Right lobe of liver (tissue), 6 donors: ENCODE measurements at regions not wholly inside any gene's neighbourhood (a gene's known extent, or its start where the extent isn't known, plus 50 kb on each side); places are given as distances from the start of the nearest gene placed in this dataset.

ENCODE experiments used
- ATAC-seq, 4 donors: fragments of 200-7000 bp; cut with Tn5 transposase; one replicate each; pipeline ENCODE4 v1.9.1; 2020; ENCODE audit warnings: mild to moderate bottlenecking in 4 of 4, moderate library complexity in 4 of 4
- DNase-seq, 3 donors: peaks; one replicate each; pipeline ENCODE4 v3.0.0-alpha.2; 2020
- H3K27ac ChIP-seq, 3 donors: fragments of 200-600 bp; one replicate each; pipeline ENCODE4 v1.8.0; 2022
- H3K27me3 ChIP-seq, 2 donors: fragments of 200-600 bp; one replicate each; pipeline ENCODE4 v1.8.0; 2022
- H3K36me3 ChIP-seq, 4 donors: fragments of 200-600 bp; sonication (generic) in 1 of 4; one replicate each; pipeline versions ENCODE4 v1.5.1 to v1.8.0; 2017 to 2022; ENCODE audit warnings: control low read depth in 1 of 4
- H3K4me1 ChIP-seq, 4 donors: fragments of 200-600 bp; sonication (generic) in 1 of 4; one replicate each; pipeline versions ENCODE4 v1.5.1 to v1.8.0; 2017 to 2022; ENCODE audit warnings: control low read depth in 1 of 4
- H3K4me3 ChIP-seq, 3 donors: fragments of 200-600 bp; one replicate each; pipeline ENCODE4 v1.8.0; 2022
- H3K9me3 ChIP-seq, 4 donors: fragments of 200-600 bp; sonication (generic) in 1 of 4; one replicate each; pipeline versions ENCODE4 v1.5.1 to v1.8.0; 2017 to 2022; ENCODE audit warnings: control low read depth in 1 of 4
- CTCF ChIP-seq, 4 donors: fragments of 200-600 bp in 3 of 4; fragments of 450-650 bp in 1 of 4; IDR thresholded peaks; one replicate each; pipeline versions ENCODE4 v1.5.1 to v1.8.0; 2016 to 2022; ENCODE audit warnings: antibody characterized with exemption in 4 of 4, mild to moderate bottlenecking in 2 of 4
- POLR2A ChIP-seq: fragments of 450-650 bp; IDR thresholded peaks from one replicate; pipeline ENCODE4 v1.6.1; 2017; ENCODE audit warnings: antibody characterized with exemption, mild to moderate bottlenecking
- WGBS: methylation state at CpG from one replicate; pipeline ENCODE4 v1.1.6; 2018; ENCODE audit warnings: low coverage, low lambda C conversion rate; ENCODE audit not compliant: insufficient coverage; ENCODE audit errors: missing lambda C conversion rate; 5-methylcytosine and 5-hydroxymethylcytosine counted together
- intact Hi-C, 2 donors: fragments of 100-400 bp; cut with DNase I; formaldehyde crosslinking; loops; one replicate each; pipeline versions ENCODE4 v1.11.2 to v1.14.1; 2022
- donor health status: DM: no; HTN: yes; CAD: no.
- donor health status: DM: no; HTN: no; CAD: no.
- donor health status: DM: no; HTN: no; CAD: no.
- donor health status: DM: no; HTN: yes; CAD: no.
- donor health status: DM: no; HTN: yes; CAD: no.

- intact Hi-C loops: no loop called here
- H3K9me3 ChIP-seq: no peaks in the 10 kb centered on the region
- H3K27me3 ChIP-seq: no peaks in the 10 kb centered on the region
- ATAC-seq (no peak), DNase-seq (no peak)
- H3K4me1 ChIP-seq: no peaks in the 10 kb centered on the region
- no peak overlapping the region for H3K4me3 ChIP-seq
- 16% methylated on average over 1 of the region's 1 CpG for WGBS
- no peak for TF ChIP-seq POLR2A
- no peaks in the 10 kb centered on the region for H3K36me3 ChIP-seq
- no peak overlapping the region for H3K27ac ChIP-seq
Observed at GRCh38 chr5:18403141-18403540, 768.9 kb downstream of the TAF11L14 start.

- no peaks in the 10 kb centered on the region for H3K27me3 ChIP-seq
- no peak for TF ChIP-seq CTCF (IDR thresholded peaks at IDR 0.05)
- intact Hi-C loops: no loop called here
- no peak for DNase-seq
- no peaks in the 10 kb centered on the region for H3K36me3 ChIP-seq
- no peaks in the 10 kb centered on the region for H3K9me3 ChIP-seq
- no peak for ATAC-seq
- H3K27ac ChIP-seq: no peak overlapping the region
- 78% methylated on average over 3 of the region's 3 CpGs for WGBS
- H3K4me3 ChIP-seq: no peak overlapping the region
- no peaks in the 10 kb centered on the region for H3K4me1 ChIP-seq
Observed at GRCh38 chr5:18403941-18404438, 769.7 kb downstream of the TAF11L14 start.

- DNase-seq: no peak
- intact Hi-C loops: no loop called here
- ATAC-seq: no peak
- Histone ChIP-seq H3K9me3 (no peaks in the 10 kb centered on the region), H3K4me3 (no peak overlapping the region), H3K27ac (no peak overlapping the region), H3K4me1 (no peaks in the 10 kb centered on the region), H3K36me3 (no peaks in the 10 kb centered on the region), H3K27me3 (no peaks in the 10 kb centered on the region)
- 40% methylated on average over 1 of the region's 1 CpG for WGBS
- TF ChIP-seq POLR2A: no peak
- no peak for TF ChIP-seq CTCF (IDR thresholded peaks at IDR 0.05)
Observed at GRCh38 chr5:18420711-18421110, 786.5 kb downstream of the TAF11L14 start.

GRCh38 chr5:18433336-18433735 is 799.1 kb downstream of the TAF11L14 start:
- H3K9me3 ChIP-seq: no peaks in the 10 kb centered on the region
- intact Hi-C loops: no loop called here
- TF ChIP-seq POLR2A (no peak), CTCF (IDR thresholded peaks at IDR 0.05) (no peak)
- H3K4me1 ChIP-seq: no peaks in the 10 kb centered on the region
- H3K4me3 ChIP-seq: no peak overlapping the region
- H3K27ac ChIP-seq: no peak overlapping the region
- no peaks in the 10 kb centered on the region for H3K36me3 ChIP-seq
- H3K27me3 ChIP-seq: no peaks in the 10 kb centered on the region
- ATAC-seq: no peak
- no peak for DNase-seq

GRCh38 chr5:18438126-18438525 is 803.9 kb downstream of the TAF11L14 start:
- TF ChIP-seq CTCF (IDR thresholded peaks at IDR 0.05): no peak
- TF ChIP-seq POLR2A: no peak
- H3K9me3 ChIP-seq: no peaks in the 10 kb centered on the region
- DNase-seq: no peak
- H3K36me3 ChIP-seq: no peaks in the 10 kb centered on the region
- no peak overlapping the region for H3K27ac ChIP-seq
- 27% methylated on average over 1 of the region's 1 CpG for WGBS
- intact Hi-C loops: no loop called here
- H3K4me3 ChIP-seq: no peak overlapping the region
- no peaks in the 10 kb centered on the region for H3K4me1 ChIP-seq
- H3K27me3 ChIP-seq: no peaks in the 10 kb centered on the region
- no peak for ATAC-seq
